Mucosa of gallbladder (tissue), 1 donor: ENCODE measurements at regions not wholly inside any gene's neighbourhood (a gene's known extent, or its start where the extent isn't known, plus 50 kb on each side); places are given as distances from the start of the nearest gene placed in this dataset.

ENCODE experiments used
- DNase-seq: peaks from one replicate; pipeline ENCODE4 v3.0.0-alpha.2; 2020; ENCODE audit warnings: low spot score
- donor health status: DM: no; HTN: no; CAD: no.

- DNase-seq = no peak
These were observed 60.6 kb upstream of the CD34 start for GRCh38 chr1:207971331-207972219.

GRCh38 chr1:207970329-207971233 lies 59.7 kb upstream of the CD34 start:
- no peak for DNase-seq

- DNase-seq = no peak
These were observed 58.6 kb upstream of the CD34 start for GRCh38 chr1:207969528-207969927.

- no peak for DNase-seq
These were observed 57.6 kb upstream of the CD34 start for GRCh38 chr1:207968521-207969009.

GRCh38 chr1:207967703-207968102 lies 56.8 kb upstream of the CD34 start:
- no peak for DNase-seq

- no peak for DNase-seq
These were observed 55.6 kb upstream of the CD34 start for GRCh38 chr1:207966521-207966920.

GRCh38 chr1:207965392-207966387 lies 54.8 kb upstream of the CD34 start:
- DNase-seq = no peak

GRCh38 chr1:207964195-207964966 lies 53.5 kb upstream of the CD34 start:
- DNase-seq = no peak

- peak; percentile 94 for DNase-seq
These were observed 52.7 kb upstream of the CD34 start for GRCh38 chr1:207963427-207964194.

- peak; percentile 37 for DNase-seq
These were observed 51.9 kb upstream of the CD34 start for GRCh38 chr1:207962716-207963426.
